ENCODE measurements at regions not wholly inside any gene's neighbourhood (a gene's known extent, or its start where the extent isn't known, plus 50 kb on each side); places are given as distances from the start of the nearest gene placed in this dataset.

- no peak overlapping the region for H3K4me3 ChIP-seq (ENCODE audit: low read depth, low read length)
- DNase-seq (ENCODE audit: low read depth) = no peak
- TF ChIP-seq CTCF (IDR thresholded peaks at IDR 0.05; ENCODE audit: low read depth, low read length) (no peak), MAX (IDR thresholded peaks at IDR 0.05; ENCODE audit: low read depth, low read length) (no peak), MYC (IDR thresholded peaks at IDR 0.05; ENCODE audit: low read depth, low read length) (no peak), POLR2A (IDR thresholded peaks at IDR 0.05; ENCODE audit: extremely low read depth, insufficient read length) (no peak)
Observed at GRCh38 chr13:42707048-42707447, 74.3 kb upstream of the FAM216B start.

GRCh38 chr13:42707586-42707985 is 73.8 kb upstream of the FAM216B start:
- TF ChIP-seq CTCF (IDR thresholded peaks at IDR 0.05; ENCODE audit: low read depth, low read length) = no peak
- TF ChIP-seq MAX (IDR thresholded peaks at IDR 0.05; ENCODE audit: low read depth, low read length) = no peak
- TF ChIP-seq MYC (IDR thresholded peaks at IDR 0.05; ENCODE audit: low read depth, low read length) = no peak
- no peak for TF ChIP-seq POLR2A (IDR thresholded peaks at IDR 0.05; ENCODE audit: extremely low read depth, insufficient read length)
- DNase-seq (ENCODE audit: low read depth) = no peak

GRCh38 chr13:42708391-42708790 is 73.0 kb upstream of the FAM216B start:
- H3K4me3 ChIP-seq (ENCODE audit: low read depth, low read length) = no peak overlapping the region
- no peak for TF ChIP-seq MAX (IDR thresholded peaks at IDR 0.05; ENCODE audit: low read depth, low read length)
- TF ChIP-seq MYC (IDR thresholded peaks at IDR 0.05; ENCODE audit: low read depth, low read length) = no peak
- TF ChIP-seq CTCF (IDR thresholded peaks at IDR 0.05; ENCODE audit: low read depth, low read length) = no peak
- TF ChIP-seq POLR2A (IDR thresholded peaks at IDR 0.05; ENCODE audit: extremely low read depth, insufficient read length) = no peak
- DNase-seq (ENCODE audit: low read depth) = no peak

More at GRCh38 chr13:42707586-42707985, 73.8 kb upstream of the FAM216B start:
- no peak overlapping the region for H3K4me3 ChIP-seq (ENCODE audit: low read depth, low read length)

- H3K4me3 ChIP-seq (ENCODE audit: low read depth, low read length) = no peak overlapping the region
- TF ChIP-seq POLR2A (IDR thresholded peaks at IDR 0.05; ENCODE audit: extremely low read depth, insufficient read length) (no peak), MYC (IDR thresholded peaks at IDR 0.05; ENCODE audit: low read depth, low read length) (no peak), CTCF (IDR thresholded peaks at IDR 0.05; ENCODE audit: low read depth, low read length) (no peak), MAX (IDR thresholded peaks at IDR 0.05; ENCODE audit: low read depth, low read length) (no peak)
- no peak for DNase-seq (ENCODE audit: low read depth)
Observed at GRCh38 chr13:42709276-42709675, 72.1 kb upstream of the FAM216B start.

- no peak overlapping the region for H3K4me3 ChIP-seq (ENCODE audit: low read depth, low read length)
- DNase-seq (ENCODE audit: low read depth) = no peak
- no peak for TF ChIP-seq POLR2A (IDR thresholded peaks at IDR 0.05; ENCODE audit: extremely low read depth, insufficient read length)
- no peak for TF ChIP-seq CTCF (IDR thresholded peaks at IDR 0.05; ENCODE audit: low read depth, low read length)
- no peak for TF ChIP-seq MYC (IDR thresholded peaks at IDR 0.05; ENCODE audit: low read depth, low read length)
- TF ChIP-seq MAX (IDR thresholded peaks at IDR 0.05; ENCODE audit: low read depth, low read length) = no peak
Observed at GRCh38 chr13:42715909-42716308, 65.5 kb upstream of the FAM216B start.

- no peak overlapping the region for H3K4me3 ChIP-seq (ENCODE audit: low read depth, low read length)
- no peak for DNase-seq (ENCODE audit: low read depth)
- TF ChIP-seq MYC (IDR thresholded peaks at IDR 0.05; ENCODE audit: low read depth, low read length) = no peak
- TF ChIP-seq MAX (IDR thresholded peaks at IDR 0.05; ENCODE audit: low read depth, low read length) = no peak
- no peak for TF ChIP-seq CTCF (IDR thresholded peaks at IDR 0.05; ENCODE audit: low read depth, low read length)
- no peak for TF ChIP-seq POLR2A (IDR thresholded peaks at IDR 0.05; ENCODE audit: extremely low read depth, insufficient read length)
Observed at GRCh38 chr13:42717176-42717575, 64.2 kb upstream of the FAM216B start.

Data from NB4 (cell line).